ENCODE measurements at regions not wholly inside any gene's neighbourhood (a gene's known extent, or its start where the extent isn't known, plus 50 kb on each side); places are given as distances from the start of the nearest gene placed in this dataset.
"Not testable (repeated sequence)": the region's sequence is repeated elsewhere in the genome, so short reads cannot be mapped to it uniquely, and the experiment has no call there.

DNA sequence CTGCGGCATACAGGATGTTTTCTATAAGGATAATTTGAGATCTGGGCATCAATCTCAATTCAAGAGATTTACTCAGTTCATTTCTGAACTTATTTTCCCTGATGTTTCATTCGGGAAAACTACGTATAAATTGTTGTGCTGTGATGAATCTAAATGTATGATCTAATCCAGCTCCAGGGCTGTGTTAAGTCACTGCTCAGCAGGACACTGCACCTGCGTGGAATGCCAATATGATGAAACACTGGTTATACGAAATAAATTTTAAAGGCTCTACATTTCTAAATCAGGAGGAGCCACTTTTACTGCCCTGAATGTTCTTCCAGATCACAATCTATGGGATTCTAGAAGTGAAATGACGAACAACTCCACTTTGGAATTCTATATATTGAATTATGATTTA, 259.0 kb downstream of the HNMT start:
- no peak for DNase-seq

DNA sequence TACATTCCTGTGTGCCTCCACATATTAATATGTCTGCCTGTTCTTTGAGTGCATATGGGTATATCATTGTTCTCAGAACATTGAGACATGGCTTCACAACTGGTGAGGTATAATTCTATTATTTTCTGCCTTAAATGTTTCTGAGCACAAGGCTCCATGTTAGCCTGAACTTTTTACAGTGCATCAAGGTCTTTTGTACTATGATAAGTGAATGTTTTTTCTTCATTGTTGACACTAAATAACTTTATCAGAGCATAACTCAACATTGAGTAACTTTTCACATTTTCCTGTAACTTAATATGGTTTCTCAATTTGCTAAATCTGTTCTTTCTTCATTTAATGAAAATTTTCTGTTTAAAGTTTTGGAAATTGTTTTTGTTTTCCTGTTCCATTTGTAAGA, 262.9 kb downstream of the HNMT start:
- DNase-seq: no peak

DNA sequence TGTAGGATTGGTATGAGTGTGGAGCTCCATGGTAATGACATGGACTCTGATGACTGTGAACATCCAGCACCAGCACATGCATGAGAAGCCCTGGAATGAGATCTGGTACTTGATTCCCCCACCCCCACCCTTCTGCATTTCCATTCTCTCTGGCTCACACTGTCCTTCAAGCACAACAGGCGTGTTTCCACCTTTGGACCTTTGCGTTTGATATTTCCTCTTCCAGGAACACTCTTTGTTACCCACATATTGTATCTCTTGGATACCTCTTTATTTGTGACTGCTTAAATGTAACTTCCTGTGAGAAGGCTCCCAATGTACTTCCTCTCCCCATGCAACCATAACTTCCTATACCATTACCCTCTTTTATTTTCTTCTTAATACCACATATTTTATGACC, 263.8 kb downstream of the HNMT start:
- DNase-seq: no peak

DNA sequence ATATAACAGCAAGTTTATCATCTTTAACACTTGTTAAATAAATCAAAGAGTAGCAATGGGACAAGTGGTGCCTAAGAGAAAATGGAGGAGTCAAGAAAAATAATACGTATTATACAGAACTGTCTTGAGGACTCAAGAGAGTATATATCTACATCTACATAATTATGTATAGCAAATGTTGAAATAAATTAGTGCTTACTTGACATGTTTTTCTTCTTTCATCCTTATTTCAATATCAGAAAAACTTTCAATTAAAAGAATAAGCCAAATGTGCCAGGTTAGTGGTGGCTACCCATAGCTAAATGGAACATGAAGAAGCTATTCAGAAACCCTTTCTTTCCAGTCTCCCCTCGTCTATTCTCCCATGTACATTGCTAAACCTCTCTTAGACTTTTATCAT, 267.3 kb upstream of the SPOPL start:
- DNase-seq: no peak

DNA sequence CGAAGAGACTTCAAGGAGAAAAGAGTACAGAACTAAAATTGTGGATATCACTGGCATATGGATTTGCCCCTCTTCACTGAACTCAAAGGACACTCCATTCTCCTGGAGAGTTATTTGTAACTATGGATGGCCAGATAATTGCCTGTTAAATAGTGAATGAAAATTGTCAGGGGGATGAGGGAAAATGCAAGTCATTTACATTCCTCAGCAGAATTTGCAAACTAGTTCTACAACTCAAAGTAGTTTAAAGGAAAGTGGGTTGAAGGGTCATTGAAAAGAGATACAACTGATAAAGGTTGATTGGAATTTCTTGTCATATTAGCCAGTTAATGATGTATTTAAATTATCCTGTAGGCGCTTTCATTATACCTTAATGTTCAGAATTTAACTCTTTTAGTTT, 266.5 kb upstream of the SPOPL start:
- no peak for DNase-seq

DNA sequence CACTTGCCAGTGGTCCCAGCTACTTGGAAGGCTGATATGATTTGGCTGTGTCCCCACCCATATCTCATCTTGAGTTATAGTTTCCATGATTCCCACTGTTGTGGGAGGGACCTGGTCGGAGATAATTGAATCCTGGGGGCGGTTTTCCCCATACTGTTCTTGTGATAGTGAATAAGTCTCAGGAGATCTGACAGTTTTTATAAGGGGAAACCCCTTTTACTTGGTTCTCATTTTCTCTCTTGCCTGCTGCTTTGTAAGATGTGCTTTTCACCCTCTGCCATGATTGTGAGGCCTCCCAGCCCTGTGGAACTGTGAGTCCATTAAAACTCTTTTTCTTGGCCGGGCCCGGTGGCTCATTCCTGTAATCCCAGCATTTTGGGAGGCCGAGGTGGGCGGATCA, 265.4 kb upstream of the SPOPL start:
- DNase-seq: peak in 1 of 3 donors; percentile 2

DNA sequence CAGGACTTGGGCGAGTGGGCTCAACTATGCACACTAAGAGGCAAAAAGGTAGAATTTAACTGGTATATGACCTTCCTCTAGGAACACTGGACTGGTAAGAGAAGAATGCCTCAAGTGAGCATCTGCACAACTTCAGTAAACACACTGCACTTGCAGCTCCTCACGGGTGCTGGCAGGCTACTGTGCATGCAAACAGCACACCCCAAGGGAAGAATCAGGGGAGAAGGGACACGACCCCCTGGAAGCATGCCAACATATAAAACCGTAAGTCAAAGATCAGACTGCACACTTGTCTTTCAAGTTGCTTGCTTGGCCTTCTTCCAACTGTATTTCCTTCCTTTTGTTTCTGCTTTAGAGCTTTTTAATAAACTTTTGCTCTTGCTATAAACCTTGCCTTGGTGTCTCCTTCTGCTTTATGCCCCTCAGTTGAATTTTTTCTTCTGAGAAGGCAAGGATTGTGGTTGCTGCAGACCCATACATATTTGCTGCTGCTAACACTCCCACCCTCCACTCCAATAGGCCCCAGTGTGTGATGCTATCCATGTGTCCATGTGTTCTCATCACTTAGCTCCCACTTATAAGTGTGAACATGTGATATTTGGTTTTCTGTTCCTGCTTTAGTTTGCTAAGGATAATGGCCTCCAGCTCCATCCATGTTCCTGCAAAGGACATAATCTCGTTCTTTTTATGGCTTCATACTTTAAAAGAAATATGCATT, 263.7 kb upstream of the SPOPL start:
- no peak for DNase-seq

DNA sequence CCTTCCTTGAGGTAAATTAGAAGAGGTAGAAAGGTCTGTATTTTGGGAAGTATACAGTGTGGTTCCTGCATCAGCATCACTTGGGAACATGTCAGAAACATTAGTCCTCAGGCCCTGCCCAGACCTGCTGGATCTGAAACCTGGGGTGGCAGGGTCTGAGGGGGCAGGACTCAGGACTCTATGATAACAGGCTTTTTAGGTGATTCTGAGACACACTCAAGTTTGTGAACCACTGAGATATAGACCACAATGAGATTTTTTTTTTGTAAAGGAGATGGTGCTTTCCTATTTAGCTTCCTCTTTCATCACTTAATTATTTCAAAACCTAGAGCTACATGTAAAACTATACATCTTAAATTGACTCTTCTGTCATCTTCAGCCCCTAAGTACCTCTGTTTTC, 262.7 kb upstream of the SPOPL start:
- DNase-seq: no peak

DNA sequence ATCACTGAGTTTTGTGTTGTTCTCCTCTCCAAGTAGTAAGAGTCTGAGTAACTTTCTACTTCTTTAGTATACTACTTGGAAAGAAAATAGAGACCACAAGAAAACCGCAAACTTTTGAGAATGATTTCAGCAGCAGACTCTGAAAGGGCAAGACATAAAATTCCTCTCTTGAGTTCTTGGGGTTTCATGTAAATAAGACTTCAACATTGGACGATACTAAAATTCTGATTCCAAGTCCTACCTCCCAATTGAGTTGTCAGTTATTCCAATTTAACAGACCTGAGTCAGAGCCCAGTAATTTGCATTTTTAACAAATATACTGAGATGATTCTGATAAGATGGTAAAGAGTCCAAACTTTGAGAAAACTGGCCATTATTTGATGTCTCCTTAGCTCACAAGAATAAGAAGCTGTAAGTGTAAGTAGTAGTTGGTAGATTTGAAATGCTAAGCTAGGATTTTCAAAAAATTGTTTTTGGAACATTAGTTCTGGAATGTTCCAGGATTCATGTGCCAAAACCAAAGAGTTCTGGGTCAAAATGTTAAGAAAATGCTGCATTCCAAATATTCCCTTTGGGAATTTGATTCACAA, 261.6 kb upstream of the SPOPL start:
- DNase-seq: no peak

DNA sequence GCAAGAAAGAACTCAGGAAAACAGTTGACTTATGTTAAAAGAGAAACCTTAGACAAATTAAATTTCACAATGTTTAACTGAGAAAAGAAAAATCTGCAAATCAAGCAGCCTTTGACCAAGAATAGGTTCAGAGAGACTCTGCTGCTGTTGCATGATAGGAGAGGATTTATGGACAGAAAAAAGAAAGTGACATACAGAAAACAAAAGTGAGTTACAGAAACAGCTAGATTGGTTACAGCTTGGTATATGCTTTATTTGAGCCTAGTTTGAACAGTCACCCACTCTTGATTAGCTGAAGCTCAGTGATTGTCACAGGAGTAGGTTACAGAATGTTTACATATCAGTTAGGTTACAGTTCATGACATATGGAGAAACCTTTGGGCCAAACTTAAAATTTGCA, 258.2 kb upstream of the SPOPL start:
- DNase-seq: no peak

DNA sequence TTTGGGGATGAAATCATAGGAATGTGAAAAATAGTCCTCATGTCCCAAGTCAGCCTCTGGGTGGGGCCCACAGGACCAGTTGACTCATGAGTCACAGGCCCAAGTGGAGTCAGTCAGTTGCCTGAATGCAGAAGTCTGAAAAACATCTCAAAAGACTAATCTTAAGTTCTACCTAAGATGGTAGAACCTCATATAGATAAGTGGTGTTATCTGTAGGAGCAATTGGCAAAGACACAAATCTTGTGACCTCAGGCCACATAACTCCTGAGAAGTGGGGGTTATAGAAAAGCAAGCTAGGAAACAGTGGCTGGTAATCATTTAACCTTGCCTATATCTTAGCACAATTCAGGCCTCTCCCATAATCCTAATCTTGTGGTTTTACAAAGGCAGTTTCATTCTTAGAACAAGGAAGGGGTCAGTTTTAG, 257.1 kb upstream of the SPOPL start:
- DNase-seq: peak in 1 of 3 donors; percentile 15

DNA sequence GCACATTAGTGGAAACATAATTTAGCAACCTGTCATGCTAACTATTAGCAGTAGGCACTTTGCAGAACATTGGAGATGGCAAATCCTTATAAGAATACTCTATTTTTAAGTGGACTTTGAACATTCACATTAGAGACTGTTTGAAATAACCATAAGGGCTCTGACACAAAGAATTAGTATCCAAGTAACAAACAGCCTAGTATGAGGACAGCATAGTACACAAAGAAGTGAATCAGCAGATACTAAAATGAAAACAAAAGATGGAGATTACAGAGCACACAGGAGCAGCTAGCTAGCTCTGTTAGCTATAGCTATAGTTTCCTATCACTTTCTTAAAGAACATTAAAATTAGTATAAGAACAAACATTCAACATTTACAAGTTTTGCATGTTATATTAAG, 256.3 kb upstream of the SPOPL start:
- DNase-seq: no peak

DNA sequence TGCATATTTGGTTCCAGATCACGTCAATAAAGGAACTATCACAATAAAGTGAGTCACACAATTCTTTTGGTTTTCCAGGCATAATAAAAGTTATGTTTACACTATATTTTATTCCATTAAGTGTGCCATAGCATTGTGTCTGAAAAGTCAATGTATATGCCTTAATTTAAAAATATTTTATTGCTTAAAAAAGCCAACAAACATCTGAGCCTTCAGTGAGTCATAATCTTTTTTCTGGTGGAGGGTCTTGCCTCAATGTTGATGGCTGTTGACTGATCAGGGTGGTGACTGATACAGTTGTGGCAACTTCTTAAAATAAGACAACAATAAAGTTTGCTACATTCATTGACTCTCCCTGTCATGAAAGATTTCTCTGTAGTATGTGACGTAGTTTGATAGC, 254.3 kb upstream of the SPOPL start:
- DNase-seq: no peak

DNA sequence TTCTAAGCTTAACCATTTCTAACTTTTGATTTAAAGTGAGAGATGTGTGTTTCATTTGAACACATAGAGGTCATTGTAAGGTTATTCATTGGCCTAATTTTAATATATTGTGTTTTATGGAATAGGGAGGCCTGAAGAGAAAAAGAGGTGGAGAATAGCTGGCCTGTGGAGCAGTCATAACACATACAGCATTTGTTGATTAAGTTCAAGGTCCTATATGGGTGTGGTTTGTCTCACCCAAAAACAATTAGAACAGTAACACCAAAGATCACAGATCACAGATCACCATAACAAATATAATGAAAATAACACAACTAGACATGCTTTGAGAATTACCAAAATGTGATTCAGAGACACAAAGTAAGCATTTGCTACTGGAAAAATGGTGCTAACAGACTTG, 252.4 kb upstream of the SPOPL start:
- no peak for DNase-seq

DNA sequence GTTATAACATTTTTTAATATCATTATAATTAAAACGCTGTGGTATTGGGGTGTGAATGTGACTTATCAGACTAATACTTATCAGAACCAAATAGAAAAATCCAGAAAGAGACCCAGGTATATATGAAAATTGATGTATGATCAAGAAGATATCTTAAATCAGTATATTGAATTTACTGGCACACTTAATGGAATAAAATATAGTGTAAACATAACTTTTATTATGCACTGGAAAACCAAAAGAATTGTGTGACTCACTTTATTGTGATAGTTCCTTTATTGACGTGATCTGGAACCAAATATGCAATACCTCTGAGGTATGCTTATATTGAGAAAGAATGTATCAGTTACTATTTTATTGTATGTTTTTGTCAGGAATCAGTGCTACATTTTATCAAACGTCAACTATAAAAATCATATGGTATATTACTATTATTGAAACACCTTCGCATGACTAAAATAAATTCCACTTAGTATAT, 250.7 kb upstream of the SPOPL start:
- DNase-seq: not testable (repeated sequence)

DNA sequence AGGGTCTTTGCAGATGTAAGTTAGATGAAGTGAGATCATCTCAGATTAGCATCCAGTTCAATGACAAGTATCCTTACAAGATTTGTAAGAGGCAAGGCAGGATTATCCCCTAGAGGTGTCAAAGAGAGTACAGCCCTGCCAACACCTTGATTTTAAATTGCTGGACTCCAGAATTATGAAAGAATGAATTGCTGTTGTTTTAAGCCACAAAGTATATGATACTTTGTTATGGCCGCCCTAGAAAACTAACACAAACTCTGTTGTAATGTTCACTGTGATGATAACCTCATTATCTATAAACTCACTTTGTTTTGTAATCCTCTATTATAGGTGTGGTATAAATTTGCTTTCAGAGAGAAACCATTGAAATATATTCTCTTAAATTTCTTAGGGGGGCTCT, 249.0 kb upstream of the SPOPL start:
- no peak for DNase-seq

DNA sequence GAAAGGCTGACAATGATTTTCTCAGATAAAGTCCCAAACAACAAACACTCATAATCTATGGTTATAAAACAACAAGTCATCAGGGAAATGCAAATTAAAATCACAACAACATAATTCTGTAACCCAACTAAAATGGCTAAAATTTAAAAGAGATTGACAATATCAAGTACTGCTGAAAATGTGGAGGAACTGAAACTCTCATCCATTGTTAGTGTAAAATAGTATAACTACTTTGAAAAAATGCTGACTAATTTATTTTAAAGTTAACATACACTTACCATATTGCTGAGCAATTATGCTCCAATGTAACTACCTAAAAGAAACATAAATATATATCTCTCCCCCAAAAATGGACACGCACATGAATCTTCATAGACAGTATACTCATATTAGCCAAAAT, 245.9 kb upstream of the SPOPL start:
- no peak for DNase-seq

DNA sequence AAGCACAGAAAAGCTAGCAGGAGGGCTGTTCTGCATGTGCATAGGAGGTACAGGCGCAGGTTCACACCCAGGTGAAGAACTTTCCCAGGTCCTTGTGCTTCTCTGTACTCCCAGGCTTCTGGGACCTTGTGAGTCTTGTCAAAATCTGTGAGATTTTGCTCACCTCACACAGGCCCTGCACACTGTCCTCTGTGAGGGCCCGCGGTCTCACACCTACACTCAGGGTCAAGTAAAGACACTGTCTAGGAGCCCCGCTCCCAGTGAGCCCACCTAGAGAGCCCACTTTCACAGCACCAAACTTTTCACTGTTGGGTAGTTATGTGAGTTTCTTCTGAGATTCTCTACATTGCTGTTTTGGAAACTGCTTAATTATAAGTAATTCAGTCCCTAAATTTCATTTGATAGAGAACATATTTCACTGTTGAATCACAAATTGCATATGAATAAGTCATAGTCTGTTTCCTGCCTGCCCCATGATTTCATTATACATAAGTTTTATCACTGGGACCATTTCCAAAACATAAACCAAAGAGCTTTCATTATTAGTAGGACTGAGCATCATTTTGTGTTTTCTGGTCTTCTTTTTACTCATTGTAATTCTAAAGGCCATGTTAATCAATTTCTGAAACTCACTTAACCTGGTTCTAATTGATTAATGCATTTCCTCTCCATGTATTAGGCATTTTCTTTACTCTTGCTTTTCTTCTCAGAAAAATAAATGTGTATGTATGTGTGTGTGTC, 234.2 kb upstream of the SPOPL start:
- no peak for DNase-seq

DNA sequence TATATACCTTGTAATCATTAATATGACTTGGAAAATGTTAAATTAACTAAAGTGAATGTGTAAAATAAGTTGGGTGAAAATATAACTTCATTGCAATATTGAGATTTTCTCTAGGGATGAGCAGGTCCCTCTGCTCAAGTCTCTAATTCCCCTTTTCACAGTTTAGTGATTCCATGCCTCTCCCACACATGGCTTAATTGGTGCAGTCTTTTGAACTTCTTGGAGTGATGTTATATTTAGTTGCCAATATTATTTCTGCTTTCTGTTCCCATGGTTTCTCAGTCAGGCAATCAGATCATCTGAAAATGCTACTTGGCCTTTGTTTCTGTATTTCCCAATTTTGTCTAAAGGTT, 233.7 kb upstream of the SPOPL start:
- no peak for DNase-seq

DNA sequence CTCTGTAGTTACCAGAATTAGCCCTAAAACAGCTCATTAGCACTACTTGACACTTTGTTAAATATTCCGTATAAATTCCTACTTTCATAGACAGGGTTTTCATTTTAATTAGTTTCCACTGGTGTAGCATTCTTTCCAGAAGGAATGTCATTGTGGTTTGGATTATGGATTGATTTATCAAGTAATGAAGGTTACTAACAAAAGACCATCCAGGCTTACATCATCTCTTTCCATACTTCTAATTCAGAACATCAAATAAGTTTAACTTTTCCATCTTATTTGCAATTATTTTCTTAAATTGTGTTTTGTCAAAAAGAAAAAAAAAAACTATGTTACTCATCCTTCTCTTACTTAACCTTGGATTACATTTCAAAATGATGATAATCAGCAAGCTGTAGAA, 231.8 kb upstream of the SPOPL start:
- no peak for DNase-seq

DNA sequence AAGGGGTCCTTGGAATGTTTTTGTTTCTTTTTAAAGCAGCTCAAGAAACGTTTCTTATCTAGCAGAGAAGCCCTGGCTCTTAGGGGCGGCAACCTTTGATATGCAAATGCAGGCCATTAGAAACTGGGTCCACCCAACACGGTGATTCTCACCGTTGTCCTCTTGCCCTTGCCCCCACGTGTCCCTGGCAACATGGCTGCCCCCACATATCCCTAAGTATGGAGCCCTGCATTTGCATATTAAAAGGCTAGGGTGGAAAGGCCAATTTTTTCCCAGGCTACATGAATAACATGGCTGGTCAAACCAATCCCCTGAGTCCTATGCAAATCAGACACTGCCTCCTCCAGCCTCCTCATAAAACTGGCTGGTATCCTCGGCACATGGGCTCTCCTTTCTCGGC, 230.1 kb upstream of the SPOPL start:
- DNase-seq: no peak

DNA sequence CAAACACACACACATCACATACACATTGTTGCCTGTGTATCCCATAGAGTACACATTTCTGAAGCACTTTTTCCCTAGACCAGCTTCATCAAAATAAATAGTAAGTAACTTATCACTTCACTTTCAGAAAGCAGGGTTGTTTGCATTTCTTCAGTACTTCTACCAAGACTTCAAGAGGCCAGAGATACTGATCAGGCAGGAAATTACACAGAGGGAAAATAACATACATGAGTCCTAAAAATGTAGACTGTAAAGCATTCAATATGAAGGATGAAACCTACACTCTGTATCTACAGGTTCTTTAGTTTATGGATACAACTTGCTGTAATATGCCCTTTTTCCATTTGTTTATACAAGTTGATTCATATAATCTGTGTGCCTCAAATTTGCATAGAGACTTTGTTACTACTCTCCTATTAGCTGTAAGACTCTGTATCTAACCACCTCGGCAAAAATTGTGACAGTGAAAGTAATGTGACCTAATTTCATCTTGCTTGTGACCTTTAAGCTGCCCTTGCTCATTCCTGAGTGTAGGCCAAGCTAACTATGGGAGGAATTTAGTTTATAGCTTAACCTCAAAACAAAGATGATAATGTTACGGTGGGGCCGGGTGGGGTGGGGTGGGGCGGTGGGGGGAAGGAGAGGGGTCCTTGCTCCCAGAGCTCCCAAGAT, 228.9 kb upstream of the SPOPL start:
- no peak for DNase-seq

DNA sequence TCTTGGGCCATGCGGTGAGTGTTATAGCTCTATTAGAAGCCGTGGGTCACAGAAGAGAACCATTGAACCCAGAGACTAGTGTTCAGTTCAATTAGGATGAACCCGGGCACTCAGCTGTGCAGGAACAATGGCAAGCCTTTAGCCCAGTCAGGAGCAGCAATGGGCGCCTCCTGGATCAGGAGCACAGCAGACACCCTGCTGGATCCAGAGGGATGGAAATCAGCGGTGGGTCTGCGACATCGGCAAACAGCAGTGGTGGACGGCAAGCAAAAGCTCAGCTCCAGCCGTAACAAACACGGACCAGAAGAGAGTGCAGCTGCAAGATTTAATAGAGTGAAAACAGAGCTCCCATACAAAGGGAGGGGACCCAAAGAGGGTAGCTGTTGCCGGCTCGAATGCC, 228.3 kb upstream of the SPOPL start:
- DNase-seq: not testable (repeated sequence)
